Ishikawa (cell line): ENCODE measurements at regions not wholly inside any gene's neighbourhood (a gene's known extent, or its start where the extent isn't known, plus 50 kb on each side); places are given as distances from the start of the nearest gene placed in this dataset.

ENCODE experiments used
- CEBPB ChIP-seq: IDR thresholded peaks from 2 replicates; pipeline ENCODE4 v1.6.1; 2012
- CREB1 ChIP-seq: IDR thresholded peaks from 2 replicates; pipeline ENCODE4 v1.6.1; 2012; ENCODE audit warnings: low read depth
- EGR1 ChIP-seq: IDR thresholded peaks from 2 replicates; pipeline ENCODE4 v1.6.1; 2012
- EP300 ChIP-seq: IDR thresholded peaks from 2 replicates; pipeline ENCODE4 v1.6.1; 2012; ENCODE audit warnings: borderline replicate concordance
- FOXM1 ChIP-seq: IDR thresholded peaks from 2 replicates; pipeline ENCODE4 v1.6.1; 2012; ENCODE audit warnings: low read depth, borderline replicate concordance
- MAX ChIP-seq: IDR thresholded peaks from 2 replicates; pipeline ENCODE4 v1.6.1; 2012
- NFIC ChIP-seq: IDR thresholded peaks from 2 replicates; pipeline ENCODE4 v1.6.1; 2012
- RAD21 ChIP-seq: IDR thresholded peaks from 2 replicates; pipeline ENCODE4 v1.6.1; 2012; ENCODE audit warnings: low read depth
- REST ChIP-seq: IDR thresholded peaks from 2 replicates; pipeline ENCODE4 v1.6.1; 2012; ENCODE audit warnings: low read depth, mild to moderate bottlenecking
- TAF1 ChIP-seq: IDR thresholded peaks from 2 replicates; pipeline ENCODE4 v1.6.1; 2012; ENCODE audit warnings: low read depth, mild to moderate bottlenecking
- TCF12 ChIP-seq: IDR thresholded peaks from 2 replicates; pipeline ENCODE4 v1.6.1; 2012; ENCODE audit warnings: low read depth
- TEAD4 ChIP-seq: IDR thresholded peaks from 2 replicates; pipeline ENCODE4 v1.6.1; 2012
- USF1 ChIP-seq: IDR thresholded peaks from 2 replicates; pipeline ENCODE4 v1.6.1; 2012
- YY1 ChIP-seq: IDR thresholded peaks from 2 replicates; pipeline ENCODE4 v1.6.1; 2012; ENCODE audit warnings: low read depth
- ZBTB7A ChIP-seq: IDR thresholded peaks from 2 replicates; pipeline ENCODE4 v1.6.1; 2012; ENCODE audit warnings: low read depth

GRCh38 chr6:15062516-15063252, 183.2 kb upstream of the JARID2 start:
- 0 out of 2 replicates have a peak, but pooled peaks have one; percentile 18 for TF ChIP-seq CEBPB
- TF ChIP-seq FOXM1: no peak
- no peak for TF ChIP-seq TCF12
- TF ChIP-seq USF1: no peak
- no peak for TF ChIP-seq EGR1
- no peak for TF ChIP-seq MAX

GRCh38 chr6:15063253-15063853, 182.5 kb upstream of the JARID2 start:
- TF ChIP-seq RAD21 (no peak), USF1 (no peak), TAF1 (no peak), TEAD4 (no peak), EP300 (no peak), NFIC (no peak), CREB1 (no peak), REST (no peak), EGR1 (no peak)

GRCh38 chr6:15065261-15065989, 180.4 kb upstream of the JARID2 start:
- TF ChIP-seq MAX (no peak), USF1 (no peak), TAF1 (no peak), NFIC (no peak), RAD21 (no peak), REST (no peak), ZBTB7A (no peak), CREB1 (no peak), YY1 (no peak), FOXM1 (no peak), TCF12 (no peak), EP300 (no peak), CEBPB (no peak), EGR1 (no peak), TEAD4 (no peak)

- TF ChIP-seq TEAD4: no peak
- no peak for TF ChIP-seq TCF12
- TF ChIP-seq EP300: no peak
- TF ChIP-seq CEBPB: no peak
These were observed 179.6 kb upstream of the JARID2 start for GRCh38 chr6:15066089-15066758.

GRCh38 chr6:15073344-15073789, 172.5 kb upstream of the JARID2 start:
- TF ChIP-seq RAD21 (no peak), CREB1 (no peak), YY1 (no peak), REST (no peak), EGR1 (no peak), USF1 (no peak), TCF12 (no peak), TEAD4 (no peak), TAF1 (no peak), EP300 (no peak), ZBTB7A (no peak), FOXM1 (no peak), CEBPB (no peak), NFIC (no peak)
